ENCODE measurements at regions not wholly inside any gene's neighbourhood (a gene's known extent, or its start where the extent isn't known, plus 50 kb on each side); places are given as distances from the start of the nearest gene placed in this dataset.

GRCh38 chr22:27686534-27686933 lies 115.0 kb downstream of the MN1 start:
- DNase-seq (ENCODE audit: low read depth in 1 of 2, low spot score in 1 of 2) = peak; percentile 91 to 92
- no peak for TF ChIP-seq CTCF (IDR thresholded peaks at IDR 0.05; ENCODE audit: low read depth, low read length)
- Histone ChIP-seq H3K27ac (peak overlapping the region; percentile 89), H3K36me3 (no peaks in the 10 kb centered on the region), H3K4me3 (no peak overlapping the region), H3K4me1 (ENCODE audit: low read depth) (peaks cover 13% of the 10 kb centered on the region), H3K27me3 (no peaks in the 10 kb centered on the region), H3K9me3 (ENCODE audit: low read depth) (no peaks in the 10 kb centered on the region)

GRCh38 chr22:27687984-27688545 lies 113.5 kb downstream of the MN1 start:
- Histone ChIP-seq H3K4me1 (ENCODE audit: low read depth) (peaks cover 13% of the 10 kb centered on the region), H3K36me3 (no peaks in the 10 kb centered on the region), H3K9me3 (ENCODE audit: low read depth) (no peaks in the 10 kb centered on the region), H3K27me3 (no peaks in the 10 kb centered on the region), H3K4me3 (no peak overlapping the region), H3K27ac (no peak overlapping the region)
- TF ChIP-seq CTCF (IDR thresholded peaks at IDR 0.05; ENCODE audit: low read depth, low read length) = no peak
- DNase-seq (ENCODE audit: low read depth in 1 of 2, low spot score in 1 of 2) = no peak

GRCh38 chr22:27689664-27690063 lies 111.9 kb downstream of the MN1 start:
- TF ChIP-seq CTCF (IDR thresholded peaks at IDR 0.05; ENCODE audit: low read depth, low read length) = no peak
- H3K4me1 ChIP-seq (ENCODE audit: low read depth) = peaks cover 13% of the 10 kb centered on the region
- no peaks in the 10 kb centered on the region for H3K27me3 ChIP-seq
- H3K36me3 ChIP-seq = no peaks in the 10 kb centered on the region
- no peak overlapping the region for H3K27ac ChIP-seq
- H3K4me3 ChIP-seq = no peak overlapping the region
- H3K9me3 ChIP-seq (ENCODE audit: low read depth) = no peaks in the 10 kb centered on the region
- DNase-seq (ENCODE audit: low read depth in 1 of 2, low spot score in 1 of 2) = no peak

DNA sequence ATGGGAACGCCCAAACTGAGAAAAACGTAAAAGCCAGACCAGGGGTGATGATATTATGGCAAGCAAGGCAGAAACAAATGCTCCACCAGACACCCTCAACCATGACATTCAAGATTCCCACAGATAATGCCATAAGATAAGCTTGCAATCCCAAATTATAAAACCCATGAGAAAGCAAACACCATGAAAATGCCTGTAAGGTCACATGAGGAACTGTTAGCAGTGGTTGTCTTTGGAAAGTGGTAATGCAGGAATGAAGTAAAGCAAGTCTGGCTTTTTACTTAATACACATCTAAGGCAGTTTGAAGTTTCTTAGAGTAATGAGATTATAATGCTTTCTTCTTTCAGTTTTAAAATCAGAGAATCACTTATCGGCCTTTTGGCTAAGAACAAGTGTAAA lies 111.0 kb downstream of the MN1 start:
- DNase-seq (ENCODE audit: low read depth in 1 of 2, low spot score in 1 of 2) = no peak
- Histone ChIP-seq H3K4me1 (ENCODE audit: low read depth) (peaks cover 13% of the 10 kb centered on the region), H3K36me3 (no peaks in the 10 kb centered on the region), H3K9me3 (ENCODE audit: low read depth) (no peaks in the 10 kb centered on the region), H3K27ac (no peak overlapping the region), H3K4me3 (no peak overlapping the region), H3K27me3 (no peaks in the 10 kb centered on the region)
- no peak for TF ChIP-seq CTCF (IDR thresholded peaks at IDR 0.05; ENCODE audit: low read depth, low read length)

DNA sequence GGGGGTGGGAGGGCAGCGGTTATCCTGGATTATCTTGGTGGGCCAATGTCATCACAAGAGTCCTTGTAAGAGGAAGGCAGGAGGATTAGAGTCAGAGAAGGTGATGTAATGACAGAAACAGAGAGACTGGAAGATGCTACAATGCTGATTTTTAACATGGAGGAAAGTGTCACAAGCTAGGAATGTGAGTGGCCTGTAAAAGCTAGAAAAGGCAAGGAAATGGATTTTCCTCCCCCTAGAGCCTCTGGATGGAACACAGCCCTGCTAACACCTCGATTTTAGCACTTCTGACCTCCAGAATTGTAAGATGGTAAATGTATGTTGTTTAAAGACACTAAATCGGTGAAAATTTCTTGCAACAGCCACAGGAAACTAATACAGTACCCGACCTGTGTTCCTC lies 109.3 kb downstream of the MN1 start:
- no peak for TF ChIP-seq CTCF (IDR thresholded peaks at IDR 0.05; ENCODE audit: low read depth, low read length)
- DNase-seq (ENCODE audit: low read depth in 1 of 2, low spot score in 1 of 2) = no peak
- Histone ChIP-seq H3K4me3 (no peak overlapping the region), H3K27me3 (no peaks in the 10 kb centered on the region), H3K4me1 (ENCODE audit: low read depth) (peaks cover 1% of the 10 kb centered on the region), H3K27ac (no peak overlapping the region), H3K9me3 (ENCODE audit: low read depth) (no peaks in the 10 kb centered on the region), H3K36me3 (no peaks in the 10 kb centered on the region)

- Histone ChIP-seq H3K36me3 (no peaks in the 10 kb centered on the region), H3K27me3 (no peaks in the 10 kb centered on the region), H3K4me3 (no peak overlapping the region), H3K9me3 (ENCODE audit: low read depth) (no peaks in the 10 kb centered on the region), H3K27ac (no peak overlapping the region), H3K4me1 (ENCODE audit: low read depth) (no peaks in the 10 kb centered on the region)
- no peak for TF ChIP-seq CTCF (IDR thresholded peaks at IDR 0.05; ENCODE audit: low read depth, low read length)
- DNase-seq (ENCODE audit: low read depth in 1 of 2, low spot score in 1 of 2) = no peak
These were observed 105.6 kb downstream of the MN1 start for GRCh38 chr22:27695925-27696324.

Data from cardiac muscle cell (in vitro differentiated cells and primary cell).